OCI-LY7 (cell line): ENCODE measurements at regions not wholly inside any gene's neighbourhood (a gene's known extent, or its start where the extent isn't known, plus 50 kb on each side); places are given as distances from the start of the nearest gene placed in this dataset.

ENCODE experiments used
- BruUV-seq: library from RNA; stranded (reverse); fragments of 400-500 nt; replicated peaks from 2 replicates; lab custom pipeline; 2021; lab: Mats Ljungman, UMichigan
- CTCF ChIA-PET: fragments of 300-600 bp; sonication (Branson Sonifier 250); formaldehyde crosslinking; loops from one replicate; lab custom pipeline; 2022; ENCODE audit warnings: antibody characterized with exemption; ENCODE audit not compliant: unreplicated experiment; lab: Charles Lee
- POLR2A ChIA-PET: fragments of 300-600 bp; sonication (Branson Sonifier 250); formaldehyde crosslinking; loops from one replicate; lab custom pipeline; 2022; ENCODE audit warnings: antibody characterized with exemption; lab: Charles Lee
- DNase-seq: peaks from one replicate; pipeline ENCODE4 v3.0.0-alpha.2; 2015; ENCODE audit warnings: low spot score
- H2AFZ ChIP-seq: fragments of 200-600 bp; sonication (generic), shearing (Covaris generic); 2 replicates; pipeline ENCODE4 v1.6.1; 2014; ENCODE audit warnings: mild to moderate bottlenecking, antibody characterized with exemption, low read length, moderate library complexity
- H3K27ac ChIP-seq: fragments of 200-600 bp; sonication (generic); 2 replicates; pipeline ENCODE4 v1.5.1; 2014; ENCODE audit warnings: mixed run types, low read depth, mild to moderate bottlenecking, moderate library complexity, low read length, inconsistent platforms; ENCODE audit not compliant: poor library complexity, severe bottlenecking
- H3K36me3 ChIP-seq: fragments of 200-600 bp; sonication (generic); 2 replicates; pipeline ENCODE4 v1.6.1; 2014; ENCODE audit warnings: mild to moderate bottlenecking, antibody characterized with exemption, low read length, moderate library complexity, mixed read lengths; ENCODE audit not compliant: insufficient read depth
- H3K4me1 ChIP-seq: fragments of 200-600 bp; sonication (generic); 2 replicates; pipeline ENCODE4 v1.5.1; 2014; ENCODE audit warnings: mild to moderate bottlenecking, low read length; ENCODE audit not compliant: insufficient read depth, poor library complexity, severe bottlenecking
- H3K4me2 ChIP-seq: fragments of 200-600 bp; sonication (generic); 2 replicates; pipeline ENCODE4 v1.6.1; 2014; ENCODE audit warnings: mild to moderate bottlenecking, low read length
- H3K4me3 ChIP-seq: fragments of 200-600 bp; sonication (generic); 2 replicates; pipeline ENCODE4 v1.5.1; 2014; ENCODE audit warnings: mild to moderate bottlenecking, low read depth, low read length; ENCODE audit not compliant: poor library complexity, severe bottlenecking
- H3K79me2 ChIP-seq: fragments of 200-600 bp; sonication (generic); 2 replicates; pipeline ENCODE4 v1.6.1; 2016; ENCODE audit warnings: low read depth, mild to moderate bottlenecking, low read length, moderate library complexity, mixed read lengths; ENCODE audit not compliant: insufficient read depth
- H3K9me2 ChIP-seq: fragments of 200-600 bp; sonication (generic); 2 replicates; pipeline ENCODE4 v1.6.1; 2016; ENCODE audit warnings: mild to moderate bottlenecking, low read length, mixed read lengths; ENCODE audit not compliant: insufficient read depth
- H3K9me3 ChIP-seq: fragments of 200-600 bp; sonication (generic); 2 replicates; pipeline ENCODE4 v1.6.1; 2014; ENCODE audit warnings: mild to moderate bottlenecking, mixed run types, low read length, mixed read lengths
- H4K20me1 ChIP-seq: fragments of 200-600 bp; sonication (generic); 2 replicates; pipeline ENCODE4 v1.6.1; 2014; ENCODE audit warnings: mild to moderate bottlenecking, antibody characterized with exemption, low read length, moderate library complexity, mixed read lengths; ENCODE audit not compliant: insufficient read depth
- EZH2phosphoT487 ChIP-seq: fragments of 200-600 bp; sonication (generic); IDR thresholded peaks from 2 replicates; pipeline ENCODE4 v1.6.1; 2018; ENCODE audit warnings: low read depth, borderline replicate concordance, mild to moderate bottlenecking, mixed run types, antibody characterized with exemption, low read length, moderate library complexity, mixed read lengths
- intact Hi-C: fragments of 100-400 bp; cut with micrococcal nuclease; formaldehyde crosslinking; loops from one replicate; pipeline ENCODE4 v1.10.0; 2022; ENCODE audit not compliant: unreplicated experiment
- TF ChIP-seq, protein P1 (sequence below): fragments of 200-600 bp; sonication (generic); conservative IDR thresholded peaks from 2 replicates; pipeline ENCODE4 v1.5.1; 2014; ENCODE audit warnings: mild to moderate bottlenecking, antibody characterized with exemption, low read length, moderate library complexity, mixed read lengths

GRCh38 chr9:90972057-90972456 is 170.4 kb downstream of the SYK start:
- peak; percentile 45 for DNase-seq
- POLR2A ChIA-PET, result interaction anchor here (0.6 kb wide), 1 partner anchor 69 kb away, joined by 3 read pairs; no protein-coding TSS in a partner anchor
- BruUV-seq, result no TSS peak
- Histone ChIP-seq H3K4me2 (peak overlapping the region; percentile 16; the same call in 1 of the 2 replicates), H3K79me2 (no peaks in the 10 kb centered on the region), H3K9me2 (no peaks in the 10 kb centered on the region), H4K20me1 (no peaks in the 10 kb centered on the region), H3K9me3 (no peaks in the 10 kb centered on the region), H2AFZ (peak overlapping the region; percentile 40; the same call in 1 of the 2 replicates), H3K4me3 (no peak overlapping the region), H3K27ac (no peak overlapping the region), H3K4me1 (peaks cover 27% of the 10 kb centered on the region), H3K36me3 (no peaks in the 10 kb centered on the region)
- intact Hi-C loops, result no loop called here
- TF ChIP-seq, protein P1, sequence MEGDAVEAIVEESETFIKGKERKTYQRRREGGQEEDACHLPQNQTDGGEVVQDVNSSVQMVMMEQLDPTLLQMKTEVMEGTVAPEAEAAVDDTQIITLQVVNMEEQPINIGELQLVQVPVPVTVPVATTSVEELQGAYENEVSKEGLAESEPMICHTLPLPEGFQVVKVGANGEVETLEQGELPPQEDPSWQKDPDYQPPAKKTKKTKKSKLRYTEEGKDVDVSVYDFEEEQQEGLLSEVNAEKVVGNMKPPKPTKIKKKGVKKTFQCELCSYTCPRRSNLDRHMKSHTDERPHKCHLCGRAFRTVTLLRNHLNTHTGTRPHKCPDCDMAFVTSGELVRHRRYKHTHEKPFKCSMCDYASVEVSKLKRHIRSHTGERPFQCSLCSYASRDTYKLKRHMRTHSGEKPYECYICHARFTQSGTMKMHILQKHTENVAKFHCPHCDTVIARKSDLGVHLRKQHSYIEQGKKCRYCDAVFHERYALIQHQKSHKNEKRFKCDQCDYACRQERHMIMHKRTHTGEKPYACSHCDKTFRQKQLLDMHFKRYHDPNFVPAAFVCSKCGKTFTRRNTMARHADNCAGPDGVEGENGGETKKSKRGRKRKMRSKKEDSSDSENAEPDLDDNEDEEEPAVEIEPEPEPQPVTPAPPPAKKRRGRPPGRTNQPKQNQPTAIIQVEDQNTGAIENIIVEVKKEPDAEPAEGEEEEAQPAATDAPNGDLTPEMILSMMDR, result no peak
- TF ChIP-seq EZH2phosphoT487, result no peak
- CTCF ChIA-PET, result no interaction called here

DNA sequence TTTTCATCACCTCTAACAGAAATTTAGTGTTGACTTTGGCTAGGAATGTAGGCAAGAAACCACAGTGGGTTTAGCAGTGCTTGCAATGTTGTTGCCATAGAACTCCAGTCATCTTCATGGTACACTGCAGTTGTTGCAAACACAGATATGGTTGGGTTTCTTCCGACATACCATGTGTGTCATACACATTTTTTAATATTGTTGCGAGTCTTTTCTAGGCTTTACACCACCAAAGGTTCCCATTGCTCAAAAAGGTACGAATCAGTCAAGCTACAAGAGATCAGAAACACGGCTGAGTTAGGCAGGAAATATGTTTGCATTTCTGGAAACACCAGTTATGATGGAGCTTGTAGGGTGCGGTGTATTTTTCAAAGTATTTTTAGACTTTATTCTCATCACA is 172.4 kb downstream of the SYK start:
- H4K20me1 ChIP-seq, result no peaks in the 10 kb centered on the region
- no peaks in the 10 kb centered on the region for H3K79me2 ChIP-seq
- ChIA-PET POLR2A (interaction anchor here (1.0 kb wide), 1 partner anchor 58 kb away, joined by 6 read pairs; no protein-coding TSS in a partner anchor), CTCF (no interaction called here)
- no peaks in the 10 kb centered on the region for H3K9me2 ChIP-seq
- peak overlapping the region; percentile 23; the same call in 1 of the 2 replicates for H3K4me2 ChIP-seq
- TF ChIP-seq, protein P1, result no peak
- no peak for TF ChIP-seq EZH2phosphoT487
- peak overlapping the region; percentile 32; the same call in 1 of the 2 replicates for H2AFZ ChIP-seq
- BruUV-seq, result no TSS peak
- no peak overlapping the region for H3K27ac ChIP-seq
- no peak overlapping the region for H3K4me3 ChIP-seq
- peaks cover 27% of the 10 kb centered on the region for H3K4me1 ChIP-seq
- no peaks in the 10 kb centered on the region for H3K36me3 ChIP-seq
- intact Hi-C loops, result no loop called here
- peak; percentile 38 for DNase-seq
- no peaks in the 10 kb centered on the region for H3K9me3 ChIP-seq

GRCh38 chr9:90974643-90975245 is 173.1 kb downstream of the SYK start:
- Histone ChIP-seq H3K36me3 (no peaks in the 10 kb centered on the region), H3K4me2 (no peak overlapping the region), H3K27ac (no peak overlapping the region), H3K79me2 (no peaks in the 10 kb centered on the region), H2AFZ (peak overlapping the region; percentile 32; the same call in 1 of the 2 replicates), H3K4me3 (no peak overlapping the region), H3K9me3 (no peaks in the 10 kb centered on the region), H3K9me2 (no peaks in the 10 kb centered on the region), H4K20me1 (no peaks in the 10 kb centered on the region), H3K4me1 (peaks cover 27% of the 10 kb centered on the region)
- TF ChIP-seq, protein P1, result no peak
- TF ChIP-seq EZH2phosphoT487, result no peak
- POLR2A ChIA-PET, result interaction anchor here (1.0 kb wide), 1 partner anchor 59 kb away, joined by 6 read pairs; no protein-coding TSS in a partner anchor
- intact Hi-C loops, result no loop called here
- no peak for DNase-seq
- CTCF ChIA-PET, result no interaction called here
- no TSS peak for BruUV-seq
